ENCODE measurements at regions not wholly inside any gene's neighbourhood (a gene's known extent, or its start where the extent isn't known, plus 50 kb on each side); places are given as distances from the start of the nearest gene placed in this dataset.
"Not testable (repeated sequence)": the region's sequence is repeated elsewhere in the genome, so short reads cannot be mapped to it uniquely, and the experiment has no call there.

DNA sequence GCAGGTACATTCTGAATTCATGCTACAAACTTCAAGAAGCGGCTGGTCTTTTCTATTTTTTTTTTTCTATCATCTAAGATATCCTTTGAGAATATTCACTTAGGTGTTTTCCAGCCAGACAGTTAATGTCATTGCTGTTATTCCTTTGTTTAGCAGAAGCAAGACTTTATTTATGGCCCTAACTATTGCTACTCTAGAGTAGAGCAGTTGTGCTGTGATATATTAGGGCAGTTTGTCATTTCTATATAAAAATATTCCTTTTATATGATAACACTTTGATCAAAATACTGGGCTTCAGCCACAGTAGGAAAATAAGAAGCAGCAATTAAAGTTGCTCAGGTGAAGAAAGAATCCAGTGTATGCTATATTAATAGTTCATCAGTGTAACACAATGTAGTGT lies 959.3 kb downstream of the NCAM2 start:
- TF ChIP-seq POLR2A (IDR thresholded peaks at IDR 0.05; ENCODE audit: low read length) (no peak), GATA1 (IDR thresholded peaks at IDR 0.05; ENCODE audit: low read depth, low read length) (no peak)
- no peak for DNase-seq

DNA sequence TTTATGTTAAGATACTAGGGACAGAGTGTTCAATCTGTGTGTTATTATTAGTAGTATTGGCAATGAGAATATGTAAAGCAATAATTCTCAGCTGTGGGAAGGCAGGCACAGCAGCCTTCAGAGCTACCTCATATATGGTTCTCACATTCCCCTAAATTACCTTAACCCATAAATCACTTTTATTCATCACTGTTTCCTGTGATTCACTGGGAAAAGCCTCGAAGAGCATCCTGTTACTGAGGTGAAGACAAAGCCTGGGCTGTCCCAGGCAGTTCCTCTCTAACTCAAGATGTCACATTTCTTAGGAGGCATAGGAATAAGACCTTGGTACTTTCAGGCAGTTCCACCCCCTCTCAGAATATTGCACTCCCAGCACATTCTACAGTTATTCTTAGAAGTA lies 965.7 kb downstream of the NCAM2 start:
- DNase-seq: no peak
- TF ChIP-seq GATA1 (IDR thresholded peaks at IDR 0.05; ENCODE audit: low read depth, low read length): no peak
- no peak for TF ChIP-seq POLR2A (IDR thresholded peaks at IDR 0.05; ENCODE audit: low read length)

DNA sequence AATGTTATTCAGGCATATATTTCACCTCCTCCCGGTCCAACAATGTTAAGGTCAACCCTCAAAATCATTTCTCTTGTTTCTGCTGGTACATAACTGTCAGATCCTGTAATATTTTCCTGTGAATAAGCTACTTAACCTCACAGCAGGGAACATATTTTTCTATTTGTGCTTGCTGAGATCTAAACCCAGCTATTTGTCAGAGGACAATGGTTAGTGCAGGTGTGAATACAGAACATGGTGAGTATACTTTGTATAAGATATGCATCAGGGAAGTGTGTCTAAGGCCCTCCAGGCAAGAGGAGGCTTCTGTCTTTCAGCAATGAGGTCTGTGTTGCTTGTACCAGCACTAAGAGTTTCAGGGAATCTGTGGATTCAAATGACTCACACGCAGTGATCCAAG lies 970.6 kb downstream of the NCAM2 start:
- no peak for TF ChIP-seq POLR2A (IDR thresholded peaks at IDR 0.05; ENCODE audit: low read length)
- no peak for TF ChIP-seq GATA1 (IDR thresholded peaks at IDR 0.05; ENCODE audit: low read depth, low read length)
- DNase-seq: no peak

DNA sequence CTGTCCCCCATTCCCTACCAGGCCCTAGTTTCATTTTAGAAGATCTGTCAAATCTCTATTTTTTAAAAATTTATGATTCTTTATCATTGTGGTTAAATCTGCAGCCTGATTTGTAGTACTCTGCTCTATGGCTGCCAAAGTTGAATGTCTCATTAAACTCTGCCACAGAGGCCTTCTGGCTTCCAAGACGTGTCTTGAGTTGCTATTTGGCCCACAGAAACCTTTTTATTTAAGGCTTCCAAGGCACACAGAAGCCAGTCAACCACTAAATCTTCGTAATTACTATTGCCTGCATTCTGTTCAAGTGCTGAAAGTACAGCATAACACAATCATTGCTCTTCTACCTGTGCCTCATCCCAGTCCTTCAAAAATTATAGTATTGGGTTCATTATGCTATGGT lies 971.0 kb downstream of the NCAM2 start:
- no peak for DNase-seq
- TF ChIP-seq GATA1 (IDR thresholded peaks at IDR 0.05; ENCODE audit: low read depth, low read length): no peak

DNA sequence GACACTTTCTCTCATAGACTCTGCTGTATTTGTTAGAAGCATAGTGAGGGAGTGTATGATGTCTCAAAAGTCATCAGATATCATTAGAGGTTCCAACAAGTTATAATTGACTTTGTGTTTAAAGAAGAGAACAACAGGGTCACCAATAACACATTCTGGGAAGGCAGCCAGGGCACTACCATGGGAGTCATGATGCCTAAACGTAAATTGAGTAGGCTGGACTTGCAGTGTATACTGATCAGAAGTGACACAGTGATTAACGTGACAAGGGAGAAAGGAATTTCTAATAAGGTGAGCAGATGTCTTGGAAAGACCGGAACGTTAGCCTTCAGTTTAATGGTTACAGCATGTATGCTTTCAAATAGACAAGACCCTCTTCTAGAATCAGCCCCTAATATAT lies 973.2 kb downstream of the NCAM2 start:
- TF ChIP-seq GATA1 (IDR thresholded peaks at IDR 0.05; ENCODE audit: low read depth, low read length): no peak
- no peak for TF ChIP-seq POLR2A (IDR thresholded peaks at IDR 0.05; ENCODE audit: low read length)
- no peak for DNase-seq

DNA sequence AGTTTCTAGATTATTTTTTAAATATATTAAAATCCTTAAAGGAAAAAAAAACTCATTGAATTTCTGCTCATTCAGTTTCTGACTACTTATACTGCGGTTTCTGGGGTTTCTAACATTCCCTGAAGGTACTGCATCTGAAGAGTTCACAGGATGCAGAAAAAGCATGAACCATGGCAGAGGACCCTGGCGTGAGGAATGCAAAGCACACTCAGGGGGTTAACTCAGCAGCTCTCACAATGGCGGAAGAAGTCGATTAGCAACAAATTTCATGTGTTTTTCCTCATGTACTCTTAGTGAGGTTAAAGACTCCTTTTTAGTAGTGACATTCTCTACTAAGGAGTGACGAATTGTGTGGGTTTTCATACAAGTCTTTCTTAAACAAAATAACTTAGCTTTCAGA lies 975.6 kb downstream of the NCAM2 start:
- DNase-seq: no peak
- TF ChIP-seq POLR2A (IDR thresholded peaks at IDR 0.05; ENCODE audit: low read length): no peak
- TF ChIP-seq GATA1 (IDR thresholded peaks at IDR 0.05; ENCODE audit: low read depth, low read length): no peak

DNA sequence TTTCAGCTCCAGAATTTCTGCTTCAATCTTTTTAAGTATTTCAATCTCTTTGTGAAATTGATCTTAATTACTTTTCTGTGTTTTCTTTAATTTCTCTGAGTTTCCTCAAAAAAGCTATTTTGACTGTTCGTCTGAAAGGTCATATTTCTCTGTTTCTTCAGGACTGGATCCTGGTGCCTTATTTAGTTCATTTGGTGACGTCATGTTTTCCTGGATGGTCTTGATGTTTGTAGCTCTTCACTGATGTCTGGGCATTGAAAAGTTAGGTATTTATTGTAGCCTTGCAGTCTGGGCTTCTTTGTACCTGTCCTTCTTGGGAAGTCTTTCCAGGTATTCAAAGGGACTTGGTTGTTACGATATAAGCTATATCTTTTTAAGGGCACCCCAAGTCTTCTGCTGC lies 998.7 kb downstream of the NCAM2 start:
- TF ChIP-seq POLR2A (IDR thresholded peaks at IDR 0.05; ENCODE audit: low read length): no peak
- TF ChIP-seq GATA1 (IDR thresholded peaks at IDR 0.05; ENCODE audit: low read depth, low read length): no peak
- DNase-seq: no peak

DNA sequence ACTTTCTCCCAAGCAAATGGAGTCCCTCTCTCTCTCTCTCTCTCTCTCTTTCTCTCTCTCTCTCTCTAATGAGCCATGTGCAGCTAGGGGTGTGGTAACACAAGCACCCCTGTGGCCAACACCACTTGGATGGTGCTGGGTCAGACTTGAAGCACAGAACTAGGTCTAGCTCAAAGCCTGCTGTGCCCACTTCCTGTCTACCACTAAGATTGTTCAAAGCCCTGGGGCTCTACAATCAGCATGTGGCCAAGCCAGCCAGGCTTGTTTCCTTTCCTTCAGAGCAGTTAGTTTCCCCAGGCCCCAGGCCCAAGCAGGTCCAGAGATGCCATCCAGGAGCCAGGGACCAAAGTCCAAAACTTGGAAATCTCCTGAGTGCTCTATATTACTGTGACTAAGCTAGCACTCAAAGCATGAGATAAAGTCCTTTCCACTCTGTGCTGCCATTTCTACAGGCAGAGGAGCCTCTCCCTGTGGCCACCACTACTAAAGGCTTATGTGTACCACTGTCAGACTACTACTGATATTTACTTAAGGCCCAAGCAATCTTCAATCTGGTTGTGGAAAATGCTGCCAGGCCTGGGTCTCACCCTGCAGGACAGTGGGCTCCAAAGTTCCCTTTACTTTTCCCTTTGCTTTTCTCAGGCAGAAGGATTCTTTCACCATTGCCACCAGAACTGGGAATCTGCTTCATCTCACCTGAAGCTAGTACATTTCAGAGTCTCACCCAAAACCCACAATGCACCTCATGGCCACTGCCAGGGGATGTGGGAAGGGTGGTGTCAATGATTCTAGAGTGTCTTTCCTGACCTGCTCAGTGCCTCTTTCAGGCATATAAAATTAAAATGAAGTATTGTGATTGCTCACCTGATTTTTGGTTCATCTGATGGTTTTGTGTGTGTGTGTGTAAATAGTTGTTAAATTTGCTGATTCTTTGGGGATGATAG lies 999.5 kb downstream of the NCAM2 start:
- DNase-seq: no peak
- TF ChIP-seq GATA1 (IDR thresholded peaks at IDR 0.05; ENCODE audit: low read depth, low read length) (no peak), POLR2A (IDR thresholded peaks at IDR 0.05; ENCODE audit: low read length) (no peak)

DNA sequence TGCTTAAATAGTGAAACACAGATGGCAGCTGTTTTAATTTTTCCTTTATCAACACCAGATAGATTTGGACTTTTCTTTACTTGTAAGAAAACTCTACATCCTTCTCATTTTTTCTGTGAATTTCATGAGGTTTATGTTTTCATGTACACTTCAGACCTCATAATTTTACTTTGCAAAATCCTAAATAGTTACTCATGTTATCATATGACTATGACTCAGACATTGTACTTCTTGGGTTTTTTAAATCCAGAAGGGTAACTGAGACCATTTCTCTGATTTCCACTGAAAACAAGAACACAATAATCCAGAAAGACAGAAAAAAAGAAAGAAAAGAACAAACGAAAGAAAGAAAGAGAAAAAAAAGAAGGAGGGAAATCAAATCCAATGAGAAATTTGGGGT lies 1021.6 kb downstream of the NCAM2 start:
- TF ChIP-seq POLR2A (IDR thresholded peaks at IDR 0.05; ENCODE audit: low read length) (no peak), GATA1 (IDR thresholded peaks at IDR 0.05; ENCODE audit: low read depth, low read length) (no peak)
- DNase-seq: no peak

DNA sequence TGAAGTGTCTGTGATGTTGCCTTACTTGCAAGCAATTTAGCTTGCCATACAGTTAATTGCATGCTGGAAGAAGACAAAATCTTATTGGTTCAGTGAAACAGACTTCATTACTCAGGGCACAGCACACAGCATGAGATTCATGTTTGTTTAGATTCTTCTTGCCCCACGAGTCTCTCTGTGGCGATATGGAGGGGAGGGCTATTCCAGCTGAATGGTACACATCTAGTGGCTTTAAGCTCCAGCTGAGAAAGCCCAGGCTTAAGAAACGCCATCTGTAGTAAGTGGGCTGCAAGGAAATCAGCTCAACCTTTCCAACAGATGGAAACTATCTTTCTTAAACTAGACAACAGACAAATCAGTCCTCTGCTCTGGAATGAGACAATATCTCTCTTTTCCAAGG lies 1022.0 kb downstream of the NCAM2 start:
- no peak for TF ChIP-seq POLR2A (IDR thresholded peaks at IDR 0.05; ENCODE audit: low read length)
- no peak for TF ChIP-seq GATA1 (IDR thresholded peaks at IDR 0.05; ENCODE audit: low read depth, low read length)
- no peak for DNase-seq

DNA sequence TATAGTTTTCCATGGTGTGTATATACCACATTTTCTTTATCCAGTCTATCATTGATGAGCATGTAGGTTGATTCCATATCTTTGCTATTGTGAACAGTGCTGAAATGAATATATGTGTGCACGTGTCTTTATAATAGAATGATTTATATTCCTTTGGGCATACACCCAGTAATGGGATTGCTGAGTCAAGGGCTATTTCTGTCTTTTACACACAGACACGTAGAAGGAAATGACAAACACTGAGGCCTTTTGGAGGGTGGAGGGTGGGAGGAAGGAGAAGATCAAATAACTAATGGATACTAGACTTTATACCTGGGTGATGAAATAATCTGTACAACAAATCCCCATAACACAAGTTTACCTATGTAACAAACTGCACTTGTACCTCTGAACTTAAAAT lies 1025.7 kb downstream of the NCAM2 start:
- DNase-seq: not testable (repeated sequence)

DNA sequence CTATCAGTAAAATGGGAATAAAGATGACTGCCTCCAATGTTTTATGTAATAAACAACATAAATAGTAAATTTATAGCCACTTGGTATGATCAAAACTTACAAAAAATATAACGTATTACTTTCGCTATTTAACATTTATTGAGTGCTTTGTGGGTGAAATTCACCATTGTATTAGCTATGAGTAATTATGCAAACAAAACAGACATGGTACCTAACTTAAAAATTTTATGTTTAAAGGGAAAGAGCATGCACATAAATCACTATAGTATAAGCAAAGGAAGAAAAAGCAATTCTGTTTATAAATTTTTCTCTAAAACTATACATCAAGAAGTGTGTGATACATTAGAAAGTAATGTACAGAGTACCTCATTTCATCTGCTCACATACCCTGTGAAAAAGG lies 1046.2 kb downstream of the NCAM2 start:
- no peak for TF ChIP-seq POLR2A (IDR thresholded peaks at IDR 0.05; ENCODE audit: low read length)
- TF ChIP-seq GATA1 (IDR thresholded peaks at IDR 0.05; ENCODE audit: low read depth, low read length): no peak
- no peak for DNase-seq

DNA sequence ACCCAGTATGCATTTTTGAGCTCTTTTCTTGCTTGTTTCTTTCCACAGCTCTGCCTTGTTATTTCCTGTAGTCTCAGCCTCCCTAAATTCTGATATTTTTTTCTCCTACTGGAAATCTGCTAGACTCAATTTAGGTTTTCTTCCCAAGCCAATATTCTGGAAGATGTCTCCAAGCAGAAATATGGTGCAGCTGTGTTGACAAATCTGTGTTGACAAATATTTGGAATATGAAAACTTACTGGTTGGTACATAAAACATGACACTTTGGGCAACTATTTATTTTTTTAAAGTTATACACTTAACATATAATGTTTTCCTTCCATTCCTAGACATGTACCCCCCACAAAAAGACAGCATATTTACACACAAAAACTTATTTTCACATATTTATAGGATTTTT lies 1048.4 kb downstream of the NCAM2 start:
- TF ChIP-seq GATA1 (IDR thresholded peaks at IDR 0.05; ENCODE audit: low read depth, low read length) (no peak), POLR2A (IDR thresholded peaks at IDR 0.05; ENCODE audit: low read length) (no peak)
- DNase-seq: no peak

DNA sequence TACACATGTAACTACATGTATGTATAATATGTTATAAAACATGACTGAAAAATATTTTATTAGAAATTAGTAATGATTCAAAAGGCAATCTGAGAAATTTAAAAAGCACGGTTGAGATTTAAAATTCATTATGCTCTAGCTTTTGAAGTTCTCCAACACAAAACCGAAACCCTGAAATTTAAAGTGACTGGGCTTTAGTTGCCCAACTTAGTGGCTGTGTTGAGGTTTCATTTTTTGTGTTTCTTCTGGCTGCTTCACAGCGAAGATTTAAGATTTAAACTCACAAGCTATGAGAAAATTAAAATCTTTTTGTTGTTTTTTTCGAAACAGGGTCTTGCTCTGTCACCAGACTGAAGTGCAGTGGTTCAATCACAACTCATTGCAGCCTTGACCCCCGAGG lies 1058.7 kb downstream of the NCAM2 start:
- no peak for TF ChIP-seq POLR2A (IDR thresholded peaks at IDR 0.05; ENCODE audit: low read length)
- no peak for TF ChIP-seq GATA1 (IDR thresholded peaks at IDR 0.05; ENCODE audit: low read depth, low read length)
- DNase-seq: no peak

DNA sequence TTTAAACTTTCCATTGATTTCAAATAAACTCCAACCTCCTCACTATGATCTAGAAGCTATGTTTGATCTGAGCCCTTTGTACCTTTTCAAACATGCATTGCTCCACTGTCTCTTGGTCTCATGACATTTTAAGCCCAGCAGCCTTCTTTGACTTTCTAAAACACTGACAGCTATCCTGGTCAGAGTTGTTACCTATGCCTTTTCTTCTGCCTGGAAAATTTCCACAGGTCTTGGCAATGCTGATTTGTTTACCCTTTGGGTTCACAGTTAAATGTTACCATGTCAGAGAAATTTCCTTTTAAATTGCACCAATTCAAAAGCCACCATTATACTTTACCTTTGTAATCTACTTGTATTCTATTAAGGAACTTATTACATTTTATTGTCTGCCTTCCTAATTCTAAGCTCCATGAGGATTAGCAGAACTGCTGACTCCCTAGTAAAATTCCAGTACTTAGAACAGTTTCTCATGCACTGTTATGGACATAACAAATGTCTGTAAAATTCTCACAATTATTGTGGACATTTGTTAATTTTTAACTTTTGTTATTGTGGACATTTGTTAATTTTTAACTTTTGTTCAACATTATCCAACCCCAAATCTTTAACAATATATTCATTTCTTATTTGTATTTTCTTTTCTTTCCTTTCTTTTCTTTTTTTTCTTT lies 1064.4 kb downstream of the NCAM2 start:
- no peak for DNase-seq
- TF ChIP-seq GATA1 (IDR thresholded peaks at IDR 0.05; ENCODE audit: low read depth, low read length) (no peak), POLR2A (IDR thresholded peaks at IDR 0.05; ENCODE audit: low read length) (no peak)
